GM10248 (cell line): ENCODE measurements at regions not wholly inside any gene's neighbourhood (a gene's known extent, or its start where the extent isn't known, plus 50 kb on each side); places are given as distances from the start of the nearest gene placed in this dataset.

Experiments used
- CTCF ChIA-PET: fragments of 300-600 bp; sonication (Branson Sonifier 250); formaldehyde crosslinking; extraction: SDS; loops from one replicate; lab custom pipeline; 2021; ENCODE audit warnings: antibody characterized with exemption; lab: Yijun Ruan, JAX
- POLR2A ChIA-PET: fragments of 350-650 bp; sonication (Branson Sonifier 250); formaldehyde crosslinking; extraction: SDS; loops from one replicate; lab custom pipeline; 2020; ENCODE audit warnings: antibody characterized with exemption; lab: Yijun Ruan, JAX
- DNase-seq: peaks from one replicate; pipeline ENCODE4 v3.0.0; 2012; ENCODE audit errors: extremely low spot score
- CTCF ChIP-seq: IDR thresholded peaks from 2 replicates; pipeline ENCODE4 v1.5.1; 2012; ENCODE audit warnings: mild to moderate bottlenecking, low read depth; ENCODE audit errors: extremely low read depth, missing control alignments, control extremely low read depth

- CTCF ChIA-PET: no interaction called here
Measured at GRCh38 chr5:26690511-26690910, 347.9 kb downstream of the CDH9 start.

GRCh38 chr5:26681861-26682260 is 356.5 kb downstream of the CDH9 start:
- TF ChIP-seq CTCF: no peak
- ChIA-PET CTCF (no interaction called here), POLR2A (no interaction called here)
- DNase-seq: no peak

More at GRCh38 chr5:26690511-26690910, 347.9 kb downstream of the CDH9 start:
- no peak for DNase-seq
- no peak for TF ChIP-seq CTCF
- POLR2A ChIA-PET: no interaction called here

- ChIA-PET CTCF (interaction anchor here (1.8 kb wide), 1 partner anchor 10 kb away, joined by 8 read pairs; no protein-coding TSS in a partner anchor), POLR2A (no interaction called here)
- TF ChIP-seq CTCF: no peak
- DNase-seq: no peak
Measured at GRCh38 chr5:26674846-26675245, 363.5 kb downstream of the CDH9 start.

GRCh38 chr5:26669523-26669922 is 368.9 kb downstream of the CDH9 start:
- no peak for TF ChIP-seq CTCF
- ChIA-PET CTCF (interaction anchor here (1.1 kb wide), 1 partner anchor 9 kb away, joined by 3 read pairs; no protein-coding TSS in a partner anchor), POLR2A (no interaction called here)
- no peak for DNase-seq

- ChIA-PET CTCF (no interaction called here), POLR2A (no interaction called here)
- no peak for DNase-seq
- no peak for TF ChIP-seq CTCF
Measured at GRCh38 chr5:26669031-26669430, 369.4 kb downstream of the CDH9 start.

GRCh38 chr5:26666371-26666770 is 372.0 kb downstream of the CDH9 start:
- POLR2A ChIA-PET: no interaction called here
- DNase-seq: no peak
- CTCF ChIA-PET: no interaction called here
- TF ChIP-seq CTCF: no peak

- ChIA-PET POLR2A (no interaction called here), CTCF (no interaction called here)
- no peak for TF ChIP-seq CTCF
- DNase-seq: no peak
Measured at GRCh38 chr5:26663500-26663899, 374.9 kb downstream of the CDH9 start.
